Skeletal muscle tissue (tissue), 3 donors: ENCODE measurements at regions not wholly inside any gene's neighbourhood (a gene's known extent, or its start where the extent isn't known, plus 50 kb on each side); places are given as distances from the start of the nearest gene placed in this dataset.

Experiments
- H3K27ac ChIP-seq: one replicate; pipeline ENCODE4 v1.7.0; 2013; ENCODE audit warnings: mild to moderate bottlenecking, low read depth, low read length, inconsistent platforms
- H3K27me3 ChIP-seq, 3 donors: one replicate each; pipeline ENCODE4 v1.7.0; 2013; ENCODE audit warnings: low read length in 3 of 3; ENCODE audit not compliant: control insufficient read depth in 3 of 3, insufficient read depth in 3 of 3
- H3K36me3 ChIP-seq, 3 donors: one replicate each; pipeline ENCODE4 v1.7.0; 2013; ENCODE audit warnings: low read length in 3 of 3; ENCODE audit not compliant: control insufficient read depth in 3 of 3, insufficient read depth in 3 of 3
- H3K4me1 ChIP-seq, 3 donors: one replicate each; pipeline ENCODE4 v1.7.0; 2013; ENCODE audit warnings: low read length in 3 of 3, mild to moderate bottlenecking in 3 of 3; ENCODE audit not compliant: control insufficient read depth in 3 of 3, insufficient read depth in 3 of 3
- H3K4me3 ChIP-seq, 3 donors: one replicate each; pipeline ENCODE4 v1.7.0; 2013; ENCODE audit warnings: low read length in 3 of 3
- H3K9ac ChIP-seq, 3 donors: one replicate each; pipeline ENCODE4 v1.7.0; 2013; ENCODE audit warnings: low read length in 3 of 3, mild to moderate bottlenecking in 3 of 3, moderate library complexity in 2 of 3, low read depth in 1 of 3
- H3K9me3 ChIP-seq, 3 donors: one replicate each; pipeline ENCODE4 v1.7.0; 2013; ENCODE audit warnings: low read length in 3 of 3; ENCODE audit not compliant: control insufficient read depth in 3 of 3
- donor health status: Osteomylitis.

DNA sequence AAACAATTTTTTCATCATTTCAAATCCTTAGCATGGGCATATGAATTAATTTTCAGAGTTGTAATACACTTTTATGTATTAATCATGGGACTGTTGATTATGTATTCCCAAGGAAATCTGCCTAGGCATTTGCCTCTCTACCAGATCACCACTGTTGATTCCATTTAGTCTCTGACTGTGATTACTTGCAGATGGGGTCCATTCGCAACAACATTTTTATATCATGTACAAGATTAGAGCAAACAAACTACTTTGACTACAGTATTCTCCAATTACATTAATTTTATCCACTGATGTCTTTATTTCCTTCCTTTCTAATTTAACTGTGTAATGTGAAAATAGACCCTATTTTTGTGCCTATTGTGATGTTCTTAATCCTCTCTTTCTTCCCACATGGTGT lies 831.4 kb upstream of the SLC35B3 start:
- H3K4me3 ChIP-seq: no peak overlapping the region
- no peaks in the 10 kb centered on the region for H3K9me3 ChIP-seq
- no peak overlapping the region for H3K9ac ChIP-seq
- H3K27ac ChIP-seq: no peak overlapping the region
- H3K36me3 ChIP-seq: no peaks in the 10 kb centered on the region
- H3K4me1 ChIP-seq: no peaks in the 10 kb centered on the region
- no peaks in the 10 kb centered on the region for H3K27me3 ChIP-seq

DNA sequence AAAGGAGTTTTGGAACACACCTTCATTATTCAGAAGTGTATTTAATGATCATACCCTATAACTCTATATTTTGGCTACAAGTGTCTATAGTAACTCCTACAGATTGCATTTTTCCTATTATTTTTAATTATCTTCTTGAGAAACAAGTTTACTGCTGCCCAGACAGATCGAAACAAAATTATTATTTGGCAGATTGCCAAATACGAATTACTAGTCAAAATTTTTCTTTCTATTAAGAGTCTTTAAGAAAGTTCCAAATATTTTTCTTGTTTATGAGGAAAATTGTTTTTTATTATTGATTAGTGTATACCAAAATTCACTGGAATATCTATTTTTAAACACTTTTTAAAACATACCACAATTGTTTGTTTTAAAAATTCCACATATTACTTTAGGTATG lies 821.9 kb upstream of the SLC35B3 start:
- Histone ChIP-seq H3K4me3 (no peak overlapping the region), H3K36me3 (no peaks in the 10 kb centered on the region), H3K27me3 (no peaks in the 10 kb centered on the region), H3K9me3 (peaks cover 0 to 3% (median 0%) of the 10 kb centered on the region in 3 donors), H3K27ac (no peak overlapping the region), H3K9ac (no peak overlapping the region), H3K4me1 (no peaks in the 10 kb centered on the region)

DNA sequence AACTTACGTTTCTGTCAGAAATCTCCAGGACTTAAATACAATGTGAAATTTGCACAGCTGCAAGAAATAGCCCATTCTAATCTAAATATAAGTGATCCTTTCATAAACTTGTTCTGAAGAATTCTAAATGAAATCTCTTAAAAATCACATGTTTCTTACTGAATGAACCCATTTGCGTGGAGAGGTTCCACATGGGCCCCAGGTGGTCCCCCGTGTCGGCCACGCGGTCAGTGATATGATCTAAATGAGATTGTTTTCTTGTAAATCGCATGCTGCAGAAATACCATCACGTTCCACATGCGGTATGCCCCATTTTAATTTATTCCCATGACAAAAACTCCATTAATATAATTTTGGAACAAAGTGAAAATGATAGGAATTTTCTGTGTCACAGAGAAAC lies 818.9 kb upstream of the SLC35B3 start:
- Histone ChIP-seq H3K9ac (no peak overlapping the region), H3K27ac (no peak overlapping the region), H3K4me3 (no peak overlapping the region), H3K4me1 (no peaks in the 10 kb centered on the region), H3K27me3 (no peaks in the 10 kb centered on the region), H3K36me3 (no peaks in the 10 kb centered on the region), H3K9me3 (no peaks in the 10 kb centered on the region)

DNA sequence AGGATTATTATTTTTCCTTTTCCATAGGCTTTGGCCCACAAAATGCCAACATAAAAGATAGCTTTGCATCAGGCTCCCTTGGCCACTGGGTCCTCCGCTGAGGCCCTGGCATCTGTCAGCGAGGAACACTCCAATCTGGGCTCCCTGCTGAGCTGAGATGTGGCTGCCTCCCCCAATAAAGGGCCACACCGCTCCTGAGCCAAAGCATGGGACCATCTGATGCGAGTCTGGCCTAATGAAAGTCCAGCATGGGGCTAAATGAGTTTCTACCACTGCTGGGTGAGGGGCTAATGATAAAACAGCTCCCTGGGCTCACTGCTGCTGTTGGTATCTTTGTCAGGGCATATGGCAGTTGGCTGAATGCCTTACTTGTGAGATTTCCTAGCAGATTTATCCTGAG lies 817.5 kb upstream of the SLC35B3 start:
- H3K36me3 ChIP-seq: no peaks in the 10 kb centered on the region

DNA sequence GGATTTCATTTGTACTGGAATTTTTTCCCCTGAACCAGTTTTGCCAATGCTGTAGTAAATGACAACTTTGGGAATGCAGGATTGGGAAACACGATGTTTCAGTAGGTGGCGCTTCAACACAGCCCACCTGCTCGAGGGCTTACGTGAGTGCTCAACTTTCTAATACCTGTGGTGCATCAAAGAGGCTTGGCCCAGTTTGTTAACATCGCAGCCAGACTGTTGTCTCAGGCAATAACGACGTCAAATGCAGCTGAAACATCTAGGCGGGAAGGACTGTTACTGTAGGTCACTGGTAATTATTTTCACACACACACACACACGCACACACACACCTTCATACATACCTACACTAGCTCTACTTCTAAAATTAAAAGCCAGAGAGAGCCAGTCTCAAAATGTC lies 815.5 kb upstream of the SLC35B3 start:
- Histone ChIP-seq H3K4me1 (no peaks in the 10 kb centered on the region), H3K27ac (no peak overlapping the region), H3K36me3 (no peaks in the 10 kb centered on the region), H3K9me3 (no peaks in the 10 kb centered on the region), H3K4me3 (no peak overlapping the region), H3K27me3 (no peaks in the 10 kb centered on the region), H3K9ac (no peak overlapping the region)

More for the DNA sequence above, 817.5 kb upstream of the SLC35B3 start:
- Histone ChIP-seq H3K4me1 (no peaks in the 10 kb centered on the region), H3K9me3 (no peaks in the 10 kb centered on the region), H3K27me3 (no peaks in the 10 kb centered on the region), H3K27ac (no peak overlapping the region), H3K4me3 (no peak overlapping the region), H3K9ac (no peak overlapping the region)

DNA sequence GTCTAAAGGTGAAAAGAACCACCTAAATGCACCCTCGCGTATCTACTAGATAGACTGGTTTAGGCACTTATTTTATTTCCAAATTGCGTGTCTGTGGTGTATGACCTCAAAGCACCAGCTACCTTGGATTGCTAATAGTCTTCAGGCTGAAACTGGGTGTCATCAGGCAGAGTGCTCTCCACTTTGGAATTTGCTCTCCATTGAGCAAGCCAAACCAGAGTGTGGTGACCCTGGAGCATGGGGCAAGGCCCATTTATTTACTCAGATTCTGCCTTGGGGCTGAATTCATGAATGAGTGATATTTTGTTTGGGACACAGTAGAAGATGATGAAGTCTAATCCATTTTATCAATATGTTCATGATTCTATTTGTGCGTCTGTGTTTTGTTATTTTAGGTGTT lies 812.8 kb upstream of the SLC35B3 start:
- no peak overlapping the region for H3K27ac ChIP-seq

DNA sequence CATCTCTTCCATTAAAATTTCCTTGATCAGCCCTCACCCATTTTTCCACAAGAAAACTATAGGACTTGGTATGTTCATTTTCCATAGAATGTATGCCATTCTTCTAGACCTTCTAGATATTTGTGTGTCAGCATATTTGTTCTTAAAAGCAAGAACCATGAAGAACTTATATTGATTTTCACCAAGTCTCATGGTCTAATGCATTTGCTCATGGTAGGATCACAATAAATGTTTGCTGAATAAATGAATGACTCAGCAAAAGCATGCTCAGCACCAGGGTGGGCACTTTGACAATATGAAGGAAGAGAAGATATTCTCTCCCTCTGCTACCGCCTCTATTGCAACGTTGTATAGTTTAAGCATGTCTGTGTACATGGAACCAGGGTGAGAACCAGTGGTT lies 805.5 kb upstream of the SLC35B3 start:
- no peaks in the 10 kb centered on the region for H3K36me3 ChIP-seq
- no peak overlapping the region for H3K4me3 ChIP-seq
- H3K9ac ChIP-seq: no peak overlapping the region
- H3K4me1 ChIP-seq: no peaks in the 10 kb centered on the region
- no peaks in the 10 kb centered on the region for H3K9me3 ChIP-seq
- H3K27ac ChIP-seq: no peak overlapping the region
- H3K27me3 ChIP-seq: no peaks in the 10 kb centered on the region

More for the DNA sequence above, 812.8 kb upstream of the SLC35B3 start:
- Histone ChIP-seq H3K9me3 (no peaks in the 10 kb centered on the region), H3K9ac (no peak overlapping the region), H3K27me3 (no peaks in the 10 kb centered on the region), H3K4me3 (no peak overlapping the region), H3K36me3 (no peaks in the 10 kb centered on the region), H3K4me1 (no peaks in the 10 kb centered on the region)

DNA sequence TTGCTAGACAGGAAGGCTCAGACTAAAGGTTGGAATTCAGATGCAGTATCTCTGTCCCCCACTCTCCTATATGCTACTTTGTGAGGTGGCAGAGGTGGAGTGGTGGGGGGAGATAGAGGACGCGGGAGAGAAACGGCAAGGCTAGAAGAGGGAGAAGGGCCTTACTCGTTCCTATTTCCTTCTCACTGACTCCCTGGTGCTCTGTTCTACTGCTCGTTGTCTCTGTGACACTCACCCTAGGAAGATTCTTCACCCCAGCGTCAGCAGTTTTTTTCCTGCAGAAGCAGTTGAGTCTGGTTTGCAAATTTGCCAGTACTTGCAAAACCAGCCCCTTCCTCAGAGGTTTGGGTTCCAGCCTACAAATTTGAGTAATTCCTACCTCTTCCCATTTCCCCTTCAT lies 801.1 kb upstream of the SLC35B3 start:
- no peaks in the 10 kb centered on the region for H3K9me3 ChIP-seq
- no peaks in the 10 kb centered on the region for H3K36me3 ChIP-seq
- no peak overlapping the region for H3K27ac ChIP-seq
- no peak overlapping the region for H3K9ac ChIP-seq
- no peaks in the 10 kb centered on the region for H3K27me3 ChIP-seq
- H3K4me3 ChIP-seq: no peak overlapping the region
- H3K4me1 ChIP-seq: no peaks in the 10 kb centered on the region

DNA sequence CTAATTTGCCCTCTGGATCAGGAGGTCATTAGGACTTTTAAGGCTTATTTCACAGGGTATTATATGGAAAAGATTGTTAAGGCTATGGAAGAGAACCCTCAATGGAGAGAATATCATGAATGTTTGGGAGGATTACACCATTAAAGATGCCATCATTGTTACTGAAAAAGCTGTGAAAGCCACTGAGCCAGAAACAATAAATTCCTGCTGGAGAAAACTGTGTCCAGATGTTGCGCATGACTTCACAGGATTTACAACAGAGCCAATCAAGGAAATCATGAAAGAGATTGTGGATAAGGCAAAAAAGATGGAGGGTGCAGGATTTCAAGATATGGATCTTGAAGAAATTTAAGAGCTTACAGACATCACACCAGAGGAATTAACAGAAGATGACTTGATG lies 798.3 kb upstream of the SLC35B3 start:
- no peak overlapping the region for H3K27ac ChIP-seq
- no peak overlapping the region for H3K9ac ChIP-seq
- H3K36me3 ChIP-seq: no peaks in the 10 kb centered on the region
- H3K27me3 ChIP-seq: no peaks in the 10 kb centered on the region
- no peaks in the 10 kb centered on the region for H3K9me3 ChIP-seq
- H3K4me3 ChIP-seq: no peak overlapping the region
- H3K4me1 ChIP-seq: no peaks in the 10 kb centered on the region

DNA sequence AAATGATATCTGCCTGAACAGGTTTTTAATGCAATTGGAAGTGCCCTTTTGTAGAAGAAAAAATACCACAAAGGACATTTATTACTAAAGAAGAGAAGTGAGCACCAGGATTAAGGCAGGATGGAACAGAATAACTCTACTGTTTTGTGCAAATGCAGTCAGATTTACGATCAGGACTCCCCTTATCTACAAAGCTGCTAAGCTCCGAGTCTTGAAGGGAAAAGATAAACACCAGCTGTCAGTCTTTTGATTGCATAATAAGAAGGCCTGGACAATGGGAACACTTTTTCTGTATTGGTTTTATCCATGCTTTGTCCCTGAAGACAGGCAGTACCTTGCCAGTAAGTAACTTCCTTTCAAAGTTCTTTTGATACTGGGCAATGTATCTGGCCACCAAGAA lies 797.9 kb upstream of the SLC35B3 start:
- no peaks in the 10 kb centered on the region for H3K4me1 ChIP-seq
- H3K9ac ChIP-seq: no peak overlapping the region
- H3K4me3 ChIP-seq: no peak overlapping the region
- H3K27ac ChIP-seq: no peak overlapping the region
- H3K36me3 ChIP-seq: no peaks in the 10 kb centered on the region
- no peaks in the 10 kb centered on the region for H3K27me3 ChIP-seq
- no peaks in the 10 kb centered on the region for H3K9me3 ChIP-seq

DNA sequence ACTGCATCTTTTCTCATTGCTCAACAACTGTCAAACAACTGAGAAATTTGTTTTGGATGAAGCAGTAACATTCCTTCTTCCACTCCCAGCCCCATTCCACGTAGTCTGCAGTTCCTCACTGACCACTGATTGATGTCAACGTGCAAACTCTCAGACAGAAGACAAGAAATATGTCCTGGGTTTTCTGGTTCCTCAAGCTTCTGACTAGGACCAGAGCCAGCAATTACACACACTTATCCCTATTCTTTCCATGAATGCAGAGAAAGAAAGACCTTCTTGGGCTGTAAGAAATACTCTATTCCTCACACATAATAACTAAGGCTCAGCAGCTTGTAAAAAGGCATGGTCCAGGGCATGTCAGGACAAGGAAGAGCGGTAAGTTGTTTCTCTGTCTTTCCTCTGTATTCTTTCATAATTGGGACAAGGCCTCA lies 790.1 kb upstream of the SLC35B3 start:
- H3K27ac ChIP-seq: no peak overlapping the region
- H3K4me3 ChIP-seq: no peak overlapping the region
- H3K27me3 ChIP-seq: no peaks in the 10 kb centered on the region
- H3K4me1 ChIP-seq: no peaks in the 10 kb centered on the region
- no peaks in the 10 kb centered on the region for H3K36me3 ChIP-seq
- no peak overlapping the region for H3K9ac ChIP-seq
- H3K9me3 ChIP-seq: no peaks in the 10 kb centered on the region
